B cell (primary cell): ENCODE measurements at regions not wholly inside any gene's neighbourhood (a gene's known extent, or its start where the extent isn't known, plus 50 kb on each side); places are given as distances from the start of the nearest gene placed in this dataset.

Source experiments
- ATAC-seq: fragments of 200-7000 bp; cut with Tn5 transposase; one replicate; pipeline ENCODE4 v1.10.0; 2021; ENCODE audit warnings: low read depth, mild to moderate bottlenecking, moderate number of reproducible peaks, moderate library complexity
- CTCF ChIA-PET: fragments of 350-600 bp; sonication (Branson Sonifier 250); formaldehyde crosslinking; loops from one replicate; lab custom pipeline; 2021; ENCODE audit warnings: antibody characterized with exemption, inconsistent platforms; lab: Charles Lee
- POLR2A ChIA-PET: fragments of 350-600 bp; sonication (Branson Sonifier 250); formaldehyde crosslinking; loops from one replicate; lab custom pipeline; 2021; ENCODE audit warnings: antibody characterized with exemption; lab: Charles Lee
- DNase-seq: peaks from one replicate; pipeline ENCODE4 v3.0.0; 2013
- H2AFZ ChIP-seq: 2 replicates; pipeline ENCODE4 v1.6.1; 2012; ENCODE audit warnings: mild to moderate bottlenecking, low read depth, low read length; ENCODE audit not compliant: insufficient read depth, poor library complexity, severe bottlenecking
- H3K27ac ChIP-seq, 2 donors: 1 replicate in 1 of 2; 2 replicates in 1 of 2; pipeline ENCODE4 v1.5.1; 2012 to 2013; ENCODE audit warnings: low read length in 2 of 2, mild to moderate bottlenecking in 2 of 2, moderate library complexity in 1 of 2
- H3K27me3 ChIP-seq, 4 experiments: fragments of 200-600 bp in 1 of 4; sonication (generic) in 1 of 4; replicated peaks in 1 of 4; 1 replicate in 2 of 4; 2 replicates in 2 of 4; pipeline versions ENCODE4 v1.6.1 to v1.7.0; 2013 to 2016; ENCODE audit warnings: low read length in 3 of 4, mild to moderate bottlenecking in 2 of 4, mixed read lengths in 1 of 4, moderate library complexity in 1 of 4; ENCODE audit not compliant: insufficient read depth in 4 of 4, control insufficient read depth in 3 of 4; ENCODE audit errors: control extremely low read depth in 1 of 4
- H3K36me3 ChIP-seq, 2 experiments: replicated peaks in 1 of 2; 1 replicate in 1 of 2; 2 replicates in 1 of 2; pipeline versions ENCODE4 v1.6.1 to v1.7.1; 2013; ENCODE audit warnings: low read length in 1 of 2; ENCODE audit not compliant: insufficient read depth in 2 of 2, control insufficient read depth in 1 of 2; ENCODE audit errors: control extremely low read depth in 1 of 2, extremely low read depth in 1 of 2
- H3K4me1 ChIP-seq, 2 donors: fragments of 200-600 bp in 1 of 2; sonication (generic) in 1 of 2; 1 replicate in 1 of 2; 2 replicates in 1 of 2; pipeline versions ENCODE4 v1.5.1 to v1.6.1; 2013 to 2017; ENCODE audit warnings: low read length in 2 of 2; ENCODE audit not compliant: control insufficient read depth in 2 of 2, insufficient read depth in 2 of 2
- H3K4me2 ChIP-seq: replicated peaks from 2 replicates; pipeline ENCODE3; 2012; ENCODE audit warnings: mild to moderate bottlenecking, low read depth, low read length; ENCODE audit not compliant: poor library complexity, severe bottlenecking
- H3K4me3 ChIP-seq, 5 experiments: fragments of 200-600 bp in 1 of 5; sonication (generic) in 1 of 5; 1 replicate in 3 of 5; 2 replicates in 2 of 5; pipeline versions ENCODE4 v1.5.1 to v1.7.0; 2011 to 2016; ENCODE audit warnings: low read length in 4 of 5, mild to moderate bottlenecking in 4 of 5, low read depth in 2 of 5, control low read depth in 1 of 5, moderate library complexity in 1 of 5; ENCODE audit not compliant: insufficient read depth in 1 of 5; ENCODE audit errors: control extremely low read depth in 1 of 5, extremely low read depth in 1 of 5
- H3K79me2 ChIP-seq: fragments of 200-600 bp; sonication (generic); one replicate; pipeline ENCODE4 v1.6.0; 2016; ENCODE audit warnings: low read length; ENCODE audit not compliant: control insufficient read depth, insufficient read depth
- H3K9ac ChIP-seq: fragments of 200-600 bp; sonication (generic); 2 replicates; pipeline ENCODE4 v1.6.1; 2017; ENCODE audit warnings: mild to moderate bottlenecking, low read length, moderate library complexity
- H3K9me3 ChIP-seq, 3 donors: one replicate each; pipeline versions ENCODE4 v1.6.1 to v1.7.1; 2013; ENCODE audit warnings: low read length in 2 of 3; ENCODE audit not compliant: control insufficient read depth in 2 of 3, insufficient read depth in 1 of 3; ENCODE audit errors: control extremely low read depth in 1 of 3
- H4K20me1 ChIP-seq: 2 replicates; pipeline ENCODE4 v1.6.0; 2012; ENCODE audit warnings: mild to moderate bottlenecking, low read length; ENCODE audit not compliant: insufficient read depth, control insufficient read depth, poor library complexity, severe bottlenecking
- H3K27ac Mint-ChIP-seq: one replicate; pipeline ENCODE4 v1.8.0; 2021; ENCODE audit warnings: mixed read lengths
- H3K27me3 Mint-ChIP-seq: one replicate; pipeline ENCODE4 v1.8.0; 2021; ENCODE audit warnings: mixed read lengths
- H3K4me1 Mint-ChIP-seq: one replicate; pipeline ENCODE4 v1.8.0; 2021; ENCODE audit warnings: mixed read lengths
- H3K4me3 Mint-ChIP-seq: one replicate; pipeline ENCODE4 v1.8.0; 2021; ENCODE audit warnings: mixed read lengths
- H3K9me3 Mint-ChIP-seq: one replicate; pipeline ENCODE4 v1.8.0; 2022; ENCODE audit warnings: mixed read lengths; ENCODE audit not compliant: insufficient read depth
- CTCF ChIP-seq: fragments of 200-600 bp; IDR thresholded peaks from one replicate; pipeline ENCODE4 v1.8.0; 2022; ENCODE audit warnings: antibody characterized with exemption, mild to moderate bottlenecking
- EZH2 ChIP-seq: IDR thresholded peaks from 2 replicates; pipeline ENCODE4 v1.6.1; 2012; ENCODE audit warnings: borderline replicate concordance, low read depth, mild to moderate bottlenecking, moderate library complexity, low read length; ENCODE audit not compliant: insufficient read depth, poor library complexity, severe bottlenecking
- WGBS: methylation state at CpG from one replicate; pipeline ENCODE4 v1.1.5; 2013; ENCODE audit warnings: missing lambda C conversion rate; ENCODE audit not compliant: insufficient coverage; 5-methylcytosine and 5-hydroxymethylcytosine counted together
- intact Hi-C: fragments of 100-400 bp; cut with micrococcal nuclease; formaldehyde crosslinking; loops from one replicate; pipeline ENCODE4 v1.10.0; 2022

- H3K4me1 ChIP-seq: no peaks in the 10 kb centered on the region
Measured at GRCh38 chr5:74099538-74100267, 473.7 kb downstream of the ARHGEF28 start.

GRCh38 chr5:74098941-74099340 lies 472.9 kb downstream of the ARHGEF28 start:
- Mint-ChIP-seq H3K9me3 (no peaks in the 10 kb centered on the region), H3K27me3 (peaks cover 6% of the 10 kb centered on the region), H3K27ac (no peak overlapping the region), H3K4me1 (no peaks in the 10 kb centered on the region), H3K4me3 (no peak overlapping the region)
- Histone ChIP-seq H3K27ac (no peak overlapping the region), H3K4me2 (no peak overlapping the region), H3K4me3 (no peak overlapping the region), H4K20me1 (no peaks in the 10 kb centered on the region), H3K9me3 (peaks cover 0 to 3% (median 2%) of the 10 kb centered on the region in 3 donors), H3K36me3 (no peaks in the 10 kb centered on the region), H3K9ac (no peak overlapping the region), H3K4me1 (no peaks in the 10 kb centered on the region), H3K27me3 (no peaks in the 10 kb centered on the region), H3K79me2 (no peaks in the 10 kb centered on the region), H2AFZ (no peak overlapping the region)
- DNase-seq: no peak
- ChIA-PET CTCF (no interaction called here), POLR2A (no interaction called here)
- intact Hi-C loops: no loop called here
- ATAC-seq: no peak
- TF ChIP-seq CTCF (no peak), EZH2 (no peak)

More at GRCh38 chr5:74099538-74100267, 473.7 kb downstream of the ARHGEF28 start:
- Mint-ChIP-seq H3K9me3 (no peaks in the 10 kb centered on the region), H3K27ac (no peak overlapping the region), H3K4me1 (no peaks in the 10 kb centered on the region), H3K27me3 (peaks cover 6% of the 10 kb centered on the region), H3K4me3 (no peak overlapping the region)
- Histone ChIP-seq H3K4me3 (no peak overlapping the region), H3K36me3 (no peaks in the 10 kb centered on the region), H4K20me1 (no peaks in the 10 kb centered on the region), H2AFZ (no peak overlapping the region), H3K9me3 (peaks cover 0 to 3% (median 2%) of the 10 kb centered on the region in 3 donors), H3K4me2 (no peak overlapping the region), H3K27ac (no peak overlapping the region), H3K9ac (no peak overlapping the region), H3K79me2 (no peaks in the 10 kb centered on the region), H3K27me3 (no peaks in the 10 kb centered on the region)
- ChIA-PET POLR2A (no interaction called here), CTCF (no interaction called here)
- DNase-seq (no peak), ATAC-seq (no peak)
- TF ChIP-seq EZH2 (no peak), CTCF (no peak)
- WGBS: no CpG with 5 or more reads among the region's 3 CpGs
- intact Hi-C loops: no loop called here
